ENCODE measurements at regions not wholly inside any gene's neighbourhood (a gene's known extent, or its start where the extent isn't known, plus 50 kb on each side); places are given as distances from the start of the nearest gene placed in this dataset.

GRCh38 chr20:50456452-50457324, 53.5 kb upstream of the PTPN1 start:
- TF ChIP-seq POLR2A (IDR thresholded peaks at IDR 0.05) (no peak), POLR2AphosphoS5 (IDR thresholded peaks at IDR 0.05) (no peak)
